WTC11 (cell line): ENCODE measurements at regions not wholly inside any gene's neighbourhood (a gene's known extent, or its start where the extent isn't known, plus 50 kb on each side); places are given as distances from the start of the nearest gene placed in this dataset.
"Not testable (repeated sequence)": the region's sequence is repeated elsewhere in the genome, so short reads cannot be mapped to it uniquely, and the experiment has no call there.

Experiments
- CTCF ChIP-seq: fragments of 200-600 bp; IDR thresholded peaks from 2 replicates; pipeline ENCODE4 v1.8.0; 2022; ENCODE audit warnings: antibody characterized with exemption
- SP1 ChIP-seq: sonication (generic); formaldehyde crosslinking; conservative IDR thresholded peaks from 2 replicates; pipeline ENCODE4 v1.8.1; 2022; ENCODE audit warnings: missing genetic modification reagents

- TF ChIP-seq CTCF; SP1 (CRISPR knock-in tag): not testable (repeated sequence)
Measured at GRCh38 chr16:22609798-22610197, 99.1 kb downstream of the NPIPB5 start.
